Ovary (tissue), 3 donors: ENCODE measurements at regions not wholly inside any gene's neighbourhood (a gene's known extent, or its start where the extent isn't known, plus 50 kb on each side); places are given as distances from the start of the nearest gene placed in this dataset.

Experiments used
- CTCF ChIP-seq, 3 donors: fragments of 450-650 bp in 2 of 3; fragments of 200-600 bp in 1 of 3; IDR thresholded peaks; one replicate each; pipeline versions ENCODE4 v1.5.1 to v1.8.0; 2016 to 2022; ENCODE audit warnings: antibody characterized with exemption in 3 of 3, mild to moderate bottlenecking in 1 of 3
- EP300 ChIP-seq: sonication (generic); formaldehyde crosslinking; IDR thresholded peaks from one replicate; pipeline ENCODE4 v1.6.1; 2017; ENCODE audit warnings: antibody characterized with exemption
- POLR2A ChIP-seq: fragments of 450-650 bp; IDR thresholded peaks from one replicate; pipeline ENCODE4 v1.6.1; 2017; ENCODE audit warnings: antibody characterized with exemption, mild to moderate bottlenecking, moderate library complexity
- donor health status: DM: no; HTN: no; CAD: no.

- TF ChIP-seq POLR2A (no peak), CTCF (IDR thresholded peaks at IDR 0.05) (no peak), EP300 (no peak)
Observed at GRCh38 chr2:241924909-241925250, 55.4 kb downstream of the RTP5 start.
